Heart right ventricle (tissue), 16 donors: ENCODE measurements at regions not wholly inside any gene's neighbourhood (a gene's known extent, or its start where the extent isn't known, plus 50 kb on each side); places are given as distances from the start of the nearest gene placed in this dataset.

Source experiments
- ATAC-seq, 8 donors: fragments of 200-7000 bp; cut with Tn5 transposase; one replicate each; pipeline ENCODE4 v1.9.1; 2020; ENCODE audit warnings: mild to moderate bottlenecking in 8 of 8, moderate library complexity in 8 of 8, moderate number of reproducible peaks in 1 of 8
- DNase-seq, 2 donors: peaks; one replicate each; pipeline ENCODE4 v3.0.0-alpha.2; 2020
- H3K27ac ChIP-seq, 10 donors: fragments of 200-600 bp; sonication (generic) in 2 of 10; one replicate each; pipeline versions ENCODE4 v1.5.0 to v1.8.0; 2020 to 2022; ENCODE audit warnings: mild to moderate bottlenecking in 3 of 10
- H3K27me3 ChIP-seq, 7 donors: fragments of 200-600 bp; one replicate each; pipeline ENCODE4 v1.8.0; 2021 to 2022; ENCODE audit warnings: mild to moderate bottlenecking in 2 of 7
- H3K36me3 ChIP-seq, 9 donors: fragments of 200-600 bp; sonication (generic) in 1 of 9; one replicate each; pipeline versions ENCODE4 v1.5.0 to v1.8.0; 2020 to 2022; ENCODE audit warnings: mild to moderate bottlenecking in 2 of 9
- H3K4me1 ChIP-seq, 9 donors: fragments of 200-600 bp; sonication (generic) in 1 of 9; one replicate each; pipeline versions ENCODE4 v1.5.0 to v1.8.0; 2020 to 2022; ENCODE audit warnings: mild to moderate bottlenecking in 4 of 9
- H3K4me3 ChIP-seq, 10 donors: fragments of 200-600 bp; sonication (generic) in 2 of 10; one replicate each; pipeline versions ENCODE4 v1.5.0 to v1.8.0; 2020 to 2022; ENCODE audit warnings: mild to moderate bottlenecking in 7 of 10, moderate library complexity in 2 of 10
- H3K9me3 ChIP-seq, 11 donors: fragments of 200-600 bp in 10 of 11; sonication (generic) in 2 of 11; one replicate each; pipeline versions ENCODE4 v1.5.0 to v1.8.0; 2013 to 2022; ENCODE audit warnings: mild to moderate bottlenecking in 2 of 11, control low read depth in 1 of 11, moderate library complexity in 1 of 11
- WGBS, 2 donors: extraction: QIAGEN DNeasy Blood & Tissue Kit; methylation state at CpG; one replicate each; pipeline ENCODE4 v1.1.7; 2013; ENCODE audit warnings: inconsistent platforms in 1 of 2; 5-methylcytosine and 5-hydroxymethylcytosine counted together
- intact Hi-C, 10 donors: fragments of 100-400 bp; cut with DNase I; formaldehyde crosslinking; loops; one replicate each; pipeline versions ENCODE4 v1.11.1 to v1.14.2; 2022
- TF ChIP-seq, protein P1 (sequence below), 9 donors: fragments of 200-600 bp; sonication (generic) in 2 of 9; IDR thresholded peaks; one replicate each; pipeline versions ENCODE4 v1.5.0 to v1.8.0; 2021 to 2022; ENCODE audit warnings: antibody characterized with exemption in 9 of 9, mild to moderate bottlenecking in 5 of 9, moderate library complexity in 1 of 9
- donor health status: Arrhythmogenic right ventricular cardiomyopathy.
- donor health status: ischemic (EF 13 %, LVEDD 7.1; RV severe dilation, severe dysfunction).
- donor health status: healthy with polysubstance abuse.
- donor health status: DM: no; HTN: yes; CAD: no.
- donor health status: DM: no; HTN: no; CAD: no.
- donor health status: ischemic (EF 25% LVEDD 6.9; RV normal size, moderate dysfunction).
- donor health status: ischemic (EF 25% LVEDD 5.7; RV mildly dilated, moderate dysfunction).
- donor health status: healthy.
- donor health status: DM: yes; HTN: yes; CAD: no.
- donor health status: Ischemic cardiomyopathy.
- donor health status: ischemic (EF 35%, LVEDD 5.7; RV mildly dilated, moderate dysfunction).
- donor health status: nonischemic (EF 11% LVEDD 7.7; RV severe dilation, severe dysfunction).
- donor health status: DM: yes; HTN: yes; CAD: no.
- donor health status: PGD.
- donor health status: ischemic (EF 29% LVEDD 5.4; RV normal size, mild dysfunction).
- donor health status: nonischemic (EF 23%, LVEDD 6.1; RV moderate dilation, normal function).

DNA sequence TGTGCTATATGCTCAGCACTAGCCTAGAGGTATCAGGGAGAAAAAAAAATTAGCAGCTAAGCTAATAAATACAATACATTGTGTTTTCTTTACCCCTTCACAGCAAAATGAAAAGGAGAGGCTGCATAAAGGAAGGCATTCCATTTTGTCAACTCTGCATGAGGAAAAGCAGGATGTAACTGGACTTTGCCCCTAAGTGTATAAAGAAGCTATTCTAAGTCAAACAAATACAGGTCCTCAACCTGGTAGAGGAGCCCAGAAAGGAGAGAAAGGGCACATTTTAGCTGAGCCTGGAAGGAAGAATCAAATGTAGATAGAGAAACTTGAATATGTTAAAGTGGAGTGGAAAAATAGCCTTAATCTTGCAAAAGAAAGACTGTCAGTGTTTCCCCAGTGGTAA is 89.0 kb upstream of the SPRED1 start:
- TF ChIP-seq, protein P1, sequence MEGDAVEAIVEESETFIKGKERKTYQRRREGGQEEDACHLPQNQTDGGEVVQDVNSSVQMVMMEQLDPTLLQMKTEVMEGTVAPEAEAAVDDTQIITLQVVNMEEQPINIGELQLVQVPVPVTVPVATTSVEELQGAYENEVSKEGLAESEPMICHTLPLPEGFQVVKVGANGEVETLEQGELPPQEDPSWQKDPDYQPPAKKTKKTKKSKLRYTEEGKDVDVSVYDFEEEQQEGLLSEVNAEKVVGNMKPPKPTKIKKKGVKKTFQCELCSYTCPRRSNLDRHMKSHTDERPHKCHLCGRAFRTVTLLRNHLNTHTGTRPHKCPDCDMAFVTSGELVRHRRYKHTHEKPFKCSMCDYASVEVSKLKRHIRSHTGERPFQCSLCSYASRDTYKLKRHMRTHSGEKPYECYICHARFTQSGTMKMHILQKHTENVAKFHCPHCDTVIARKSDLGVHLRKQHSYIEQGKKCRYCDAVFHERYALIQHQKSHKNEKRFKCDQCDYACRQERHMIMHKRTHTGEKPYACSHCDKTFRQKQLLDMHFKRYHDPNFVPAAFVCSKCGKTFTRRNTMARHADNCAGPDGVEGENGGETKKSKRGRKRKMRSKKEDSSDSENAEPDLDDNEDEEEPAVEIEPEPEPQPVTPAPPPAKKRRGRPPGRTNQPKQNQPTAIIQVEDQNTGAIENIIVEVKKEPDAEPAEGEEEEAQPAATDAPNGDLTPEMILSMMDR (IDR thresholded peaks at IDR 0.05): no peak
- intact Hi-C loops: no loop called here
- Histone ChIP-seq H3K9me3 (no peaks in the 10 kb centered on the region), H3K4me1 (no peaks in the 10 kb centered on the region), H3K4me3 (no peak overlapping the region), H3K36me3 (no peaks in the 10 kb centered on the region), H3K27ac (no peak overlapping the region), H3K27me3 (peaks cover 0 to 5% (median 0%) of the 10 kb centered on the region in 7 donors)
- ATAC-seq: no peak
- DNase-seq: no peak

DNA sequence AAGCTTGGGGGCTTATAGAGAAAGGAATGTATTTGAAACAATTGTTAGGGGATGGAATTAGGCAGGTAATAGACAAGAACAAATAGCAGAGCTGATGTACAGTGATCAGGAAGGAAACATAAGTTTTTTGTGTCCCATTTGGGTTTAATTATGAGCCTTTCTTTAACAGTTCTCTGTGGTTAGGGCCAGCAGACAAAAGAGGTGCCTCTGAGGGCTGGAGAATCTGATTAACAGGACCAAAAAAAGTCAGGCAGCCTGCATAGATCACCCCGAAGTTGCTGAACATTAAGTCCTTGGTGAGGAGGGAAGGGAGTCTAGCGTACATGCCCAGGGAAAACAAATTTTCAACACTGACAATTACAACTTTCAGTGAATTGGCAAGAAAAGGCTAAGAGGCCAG is 88.6 kb upstream of the SPRED1 start:
- no peaks in the 10 kb centered on the region for H3K4me1 ChIP-seq
- H3K4me3 ChIP-seq: no peak overlapping the region
- DNase-seq: no peak
- TF ChIP-seq, protein P1 (IDR thresholded peaks at IDR 0.05): no peak
- no peaks in the 10 kb centered on the region for H3K36me3 ChIP-seq
- intact Hi-C loops: no loop called here
- ATAC-seq: no peak
- 74 to 80% methylated on average over 2 of the region's 2 CpGs for WGBS, 2 donors
- H3K27me3 ChIP-seq: peaks cover 0 to 5% (median 0%) of the 10 kb centered on the region in 7 donors
- no peaks in the 10 kb centered on the region for H3K9me3 ChIP-seq
- no peak overlapping the region for H3K27ac ChIP-seq

DNA sequence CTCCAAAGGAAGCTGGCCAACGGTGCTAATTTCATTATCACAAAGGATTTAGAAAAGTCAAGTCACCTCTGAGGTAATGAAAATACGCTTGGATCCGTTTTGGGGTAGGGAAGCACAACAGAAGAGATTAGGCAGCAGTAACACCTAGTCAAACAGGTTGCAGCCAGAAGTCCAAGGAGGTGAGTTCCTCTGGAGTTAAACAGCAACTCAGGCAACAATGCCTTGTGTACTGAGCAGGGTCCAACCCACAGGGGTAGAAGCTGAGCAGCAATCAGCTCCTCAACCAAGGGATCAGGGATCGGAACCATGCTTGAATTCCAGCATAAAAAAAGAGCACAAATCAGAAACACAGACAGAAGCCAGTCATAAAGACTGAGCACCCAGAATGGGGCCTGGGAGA is 88.1 kb upstream of the SPRED1 start:
- 76% methylated on average over 4 of the region's 4 CpGs for WGBS, 2 donors
- Histone ChIP-seq H3K4me1 (no peaks in the 10 kb centered on the region), H3K4me3 (no peak overlapping the region), H3K27me3 (peaks cover 0 to 5% (median 0%) of the 10 kb centered on the region in 7 donors), H3K36me3 (no peaks in the 10 kb centered on the region), H3K27ac (no peak overlapping the region), H3K9me3 (no peaks in the 10 kb centered on the region)
- TF ChIP-seq, protein P1 (IDR thresholded peaks at IDR 0.05): no peak
- intact Hi-C loops: no loop called here
- DNase-seq: no peak
- no peak for ATAC-seq

DNA sequence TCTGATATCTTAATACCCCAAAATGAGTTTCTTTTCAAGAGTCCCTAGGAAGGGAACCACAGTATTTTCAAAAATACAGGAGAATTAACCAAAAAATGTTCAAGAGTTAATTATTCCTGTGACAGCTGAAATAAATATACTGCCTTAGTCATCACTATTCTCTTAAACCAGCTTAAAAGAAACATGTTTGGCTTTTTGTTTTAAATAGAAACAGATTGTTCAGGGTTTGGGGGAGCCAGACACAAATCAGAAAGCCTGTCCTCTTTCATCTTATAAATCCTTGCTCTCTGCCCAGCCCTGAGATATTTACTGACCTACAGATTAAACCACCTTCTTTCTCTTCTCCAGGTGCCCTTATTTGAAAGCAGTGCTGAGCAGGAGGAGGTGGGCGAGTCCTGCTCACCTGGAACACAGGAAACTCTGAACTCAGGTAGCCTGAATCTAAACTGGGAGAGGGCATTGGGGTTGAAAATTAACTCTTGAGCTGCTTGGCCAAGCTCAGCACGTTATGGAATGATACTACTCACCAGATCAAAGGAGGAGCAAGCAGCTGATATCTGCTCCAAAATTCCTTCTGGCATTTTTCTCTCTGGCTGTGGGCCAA is 84.1 kb upstream of the SPRED1 start:
- intact Hi-C loops: no loop called here
- WGBS, 2 donors: 49 to 54% methylated on average over 2 of the region's 2 CpGs

More for the DNA sequence above, 84.1 kb upstream of the SPRED1 start:
- TF ChIP-seq, protein P1 (IDR thresholded peaks at IDR 0.05): no peak
- Histone ChIP-seq H3K27ac (no peak overlapping the region), H3K9me3 (no peaks in the 10 kb centered on the region), H3K36me3 (no peaks in the 10 kb centered on the region), H3K27me3 (peaks cover 0 to 5% (median 0%) of the 10 kb centered on the region in 7 donors), H3K4me1 (peaks cover 0 to 4% (median 0%) of the 10 kb centered on the region in 9 donors), H3K4me3 (no peak overlapping the region)
- ATAC-seq (no peak), DNase-seq (no peak)
